SK-N-SH (cell line): ENCODE measurements at regions not wholly inside any gene's neighbourhood (a gene's known extent, or its start where the extent isn't known, plus 50 kb on each side); places are given as distances from the start of the nearest gene placed in this dataset.

Experiments used
- CTCF ChIA-PET: fragments of 300-600, 350-600 bp; formaldehyde crosslinking; extraction: SDS; loops from one replicate; lab custom pipeline; 2021; lab: Yijun Ruan, JAX
- POLR2A ChIA-PET: fragments of 350-600 bp; sonication (Branson Sonifier 250); formaldehyde crosslinking; extraction: SDS; loops from one replicate; lab custom pipeline; 2020; ENCODE audit warnings: antibody characterized with exemption, inconsistent platforms; lab: Yijun Ruan, JAX
- DNase-seq: peaks from one replicate; pipeline ENCODE4 v3.0.0; 2012
- H2AFZ ChIP-seq: fragments of 200-600 bp; sonication (generic); 2 replicates; pipeline ENCODE4 v1.8.1; 2016; ENCODE audit warnings: antibody characterized with exemption, mild to moderate bottlenecking, low read depth
- H3F3A ChIP-seq: fragments of 200-600 bp; sonication (generic); replicated peaks from 2 replicates; pipeline ENCODE3; 2016; ENCODE audit warnings: antibody characterized with exemption, mild to moderate bottlenecking; ENCODE audit not compliant: insufficient read depth
- H3K27ac ChIP-seq, 2 experiments: fragments of 200-500 bp in 1 of 2; fragments of 200-600 bp in 1 of 2; sonication (Bioruptor generic) in 1 of 2; sonication (generic), shearing (Covaris generic) in 1 of 2; 2 replicates each; pipeline versions ENCODE4 v1.5.1 to v1.6.1; 2014 to 2016; ENCODE audit warnings: low read depth in 2 of 2, inconsistent platforms in 1 of 2, low read length in 1 of 2, mild to moderate bottlenecking in 1 of 2, mixed read lengths in 1 of 2
- H3K27me3 ChIP-seq: fragments of 200-600 bp; sonication (generic), shearing (Covaris generic); 2 replicates; pipeline ENCODE4 v1.6.1; 2016; ENCODE audit warnings: mixed run types; ENCODE audit not compliant: insufficient read depth
- H3K36me3 ChIP-seq, 2 experiments: fragments of 200-500 bp in 1 of 2; fragments of 200-600 bp in 1 of 2; sonication (Bioruptor generic) in 1 of 2; sonication (generic) in 1 of 2; replicated peaks in 1 of 2; 2 replicates each; pipeline versions ENCODE3 to v1.5.1; 2014 to 2016; ENCODE audit warnings: low read length in 1 of 2, mild to moderate bottlenecking in 1 of 2; ENCODE audit not compliant: insufficient read depth in 2 of 2, control insufficient read depth in 1 of 2
- H3K4me1 ChIP-seq, 2 experiments: fragments of 200-500 bp in 1 of 2; fragments of 200-600 bp in 1 of 2; sonication (Bioruptor generic) in 1 of 2; sonication (generic), shearing (Covaris generic) in 1 of 2; 2 replicates each; pipeline versions ENCODE4 v1.5.1 to v1.6.1; 2014 to 2016; ENCODE audit warnings: low read depth in 1 of 2, low read length in 1 of 2, mixed run types in 1 of 2; ENCODE audit not compliant: insufficient read depth in 2 of 2, control insufficient read depth in 1 of 2
- H3K4me2 ChIP-seq: fragments of 200-600 bp; sonication (generic), shearing (Covaris generic); 2 replicates; pipeline ENCODE4 v1.6.1; 2017; ENCODE audit warnings: mixed run types
- H3K4me3 ChIP-seq, 2 experiments: fragments of 200-500 bp in 1 of 2; fragments of 200-600 bp in 1 of 2; sonication (Bioruptor generic) in 1 of 2; sonication (generic), shearing (Covaris generic) in 1 of 2; 2 replicates each; pipeline versions ENCODE4 v1.5.1 to v1.8.1; 2014 to 2016; ENCODE audit warnings: low read depth in 2 of 2, inconsistent platforms in 1 of 2, low read length in 1 of 2, mild to moderate bottlenecking in 1 of 2, mixed read lengths in 1 of 2, moderate library complexity in 1 of 2
- H3K79me2 ChIP-seq: fragments of 200-600 bp; sonication (generic); 2 replicates; pipeline ENCODE4 v1.8.1; 2017; ENCODE audit warnings: mild to moderate bottlenecking; ENCODE audit not compliant: insufficient read depth
- H3K9ac ChIP-seq: fragments of 200-600 bp; sonication (generic); 2 replicates; pipeline ENCODE4 v1.6.1; 2017; ENCODE audit warnings: mixed run types
- H3K9me2 ChIP-seq: fragments of 200-600 bp; sonication (generic); 2 replicates; pipeline ENCODE4 v1.6.1; 2017; ENCODE audit warnings: mixed run types
- H3K9me3 ChIP-seq: fragments of 200-600 bp; sonication (generic); 2 replicates; pipeline ENCODE4 v1.6.1; 2017; ENCODE audit warnings: mixed run types, mild to moderate bottlenecking, moderate library complexity
- H4K20me1 ChIP-seq: fragments of 200-600 bp; sonication (generic); 2 replicates; pipeline ENCODE4 v1.6.1; 2017; ENCODE audit warnings: mild to moderate bottlenecking, mixed run types; ENCODE audit not compliant: insufficient read depth
- EP300 ChIP-seq, 2 experiments: IDR thresholded peaks; 2 replicates each; pipeline versions ENCODE4 v1.4.0 to v1.6.1; 2012; ENCODE audit warnings: borderline replicate concordance in 1 of 2, low read depth in 1 of 2, low read length in 1 of 2
- EZH2phosphoT487 ChIP-seq: fragments of 200-600 bp; sonication (generic); IDR thresholded peaks from 2 replicates; pipeline ENCODE4 v1.6.1; 2017; ENCODE audit warnings: low read depth, mixed run types, mild to moderate bottlenecking, antibody characterized with exemption, moderate library complexity, borderline replicate concordance
- FOSL2 ChIP-seq: IDR thresholded peaks from 2 replicates; pipeline ENCODE4 v1.4.0; 2012; ENCODE audit warnings: low read depth, mild to moderate bottlenecking, moderate library complexity, borderline replicate concordance
- GABPA ChIP-seq: IDR thresholded peaks from 2 replicates; pipeline ENCODE4 v1.4.0; 2012; ENCODE audit warnings: low read depth, mild to moderate bottlenecking
- GATA2 ChIP-seq: sonication (generic); formaldehyde crosslinking; IDR thresholded peaks from 2 replicates; pipeline ENCODE4 v1.5.0; 2020; ENCODE audit warnings: mild to moderate bottlenecking, missing genetic modification reagents
- JUND ChIP-seq: IDR thresholded peaks from 2 replicates; pipeline ENCODE4 v1.4.0; 2012
- MXI1 ChIP-seq: IDR thresholded peaks from 2 replicates; pipeline ENCODE4 v1.6.1; 2012; ENCODE audit warnings: mild to moderate bottlenecking, low read depth, low read length, improper control_type of control experiment
- NFIC ChIP-seq: IDR thresholded peaks from 2 replicates; pipeline ENCODE4 v1.4.0; 2012; ENCODE audit warnings: borderline replicate concordance
- NRF1 ChIP-seq: IDR thresholded peaks from 2 replicates; pipeline ENCODE4 v1.6.1; 2012; ENCODE audit warnings: low read depth, mild to moderate bottlenecking, low read length
- PBX3 ChIP-seq: IDR thresholded peaks from 2 replicates; pipeline ENCODE4; 2012
- POLR2AphosphoS5 ChIP-seq: IDR thresholded peaks from 2 replicates; pipeline ENCODE4 v1.6.1; 2012; ENCODE audit warnings: low read depth, low read length
- RAD21 ChIP-seq: IDR thresholded peaks from 2 replicates; pipeline ENCODE4 v1.6.1; 2012; ENCODE audit warnings: mild to moderate bottlenecking, low read length
- RCOR1 ChIP-seq: fragments of 150-350 bp; IDR thresholded peaks from 2 replicates; pipeline ENCODE4 v1.6.1; 2017; ENCODE audit warnings: antibody characterized with exemption, low read length
- RFX5 ChIP-seq: IDR thresholded peaks from 2 replicates; pipeline ENCODE4 v1.6.1; 2012; ENCODE audit warnings: mild to moderate bottlenecking, improper control_type of control experiment, low read length
- RXRA ChIP-seq: IDR thresholded peaks from 2 replicates; pipeline ENCODE4 v1.4.0; 2012; ENCODE audit warnings: low read depth, mild to moderate bottlenecking, borderline replicate concordance
- SMC3 ChIP-seq: IDR thresholded peaks from 2 replicates; pipeline ENCODE4 v1.6.1; 2012; ENCODE audit warnings: low read depth, low read length, improper control_type of control experiment
- USF2 ChIP-seq: fragments of 150-350 bp; IDR thresholded peaks from 2 replicates; pipeline ENCODE4 v1.6.1; 2017; ENCODE audit warnings: antibody characterized with exemption, low read length, low read depth, borderline replicate concordance
- WGBS: methylation state at CpG from one replicate; pipeline ENCODE4 v1.1.6; 2017; ENCODE audit warnings: low lambda C conversion rate; 5-methylcytosine and 5-hydroxymethylcytosine counted together
- TF ChIP-seq, protein P1 (sequence below): IDR thresholded peaks from 2 replicates; pipeline ENCODE4 v1.4.0; 2012; ENCODE audit warnings: low read depth
- TF ChIP-seq, protein P2 (sequence below): fragments of 150-350 bp; IDR thresholded peaks from 2 replicates; pipeline ENCODE4 v1.6.1; 2016; ENCODE audit warnings: mild to moderate bottlenecking, low read depth, low read length
- TF ChIP-seq, protein P3 (sequence below): IDR thresholded peaks from 2 replicates; pipeline ENCODE4 v1.4.0; 2012; ENCODE audit warnings: low read depth, borderline replicate concordance
- TF ChIP-seq, protein P4 (sequence below): fragments of 200-600 bp; sonication (generic); IDR thresholded peaks from 2 replicates; pipeline ENCODE4 v1.6.1; 2017; ENCODE audit warnings: antibody characterized with exemption, mild to moderate bottlenecking, moderate library complexity

DNA sequence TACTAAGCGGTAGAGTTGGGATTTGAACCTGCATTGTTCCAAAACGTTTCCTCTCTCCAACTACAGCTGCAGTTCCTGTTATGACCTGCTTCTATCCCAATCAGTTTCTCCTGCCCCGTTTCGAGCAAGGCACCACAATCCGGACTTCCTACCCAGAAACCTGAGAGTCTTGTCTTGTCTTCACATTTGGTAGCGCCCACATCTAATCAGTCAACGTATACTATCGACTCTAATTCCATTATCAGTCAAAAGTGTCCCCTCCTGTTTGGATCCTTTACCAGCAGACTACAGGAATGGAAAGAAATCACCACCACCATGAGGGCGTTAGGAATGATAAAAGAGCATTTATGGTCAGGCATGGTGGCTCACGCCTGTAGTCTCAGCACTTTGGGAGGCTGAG is 124.6 kb downstream of the AXIN2 start:
- no peak overlapping the region for H2AFZ ChIP-seq
- no peaks in the 10 kb centered on the region for H3K27me3 ChIP-seq
- H3K79me2 ChIP-seq: no peaks in the 10 kb centered on the region
- no peak for TF ChIP-seq SMC3
- TF ChIP-seq, protein P1, sequence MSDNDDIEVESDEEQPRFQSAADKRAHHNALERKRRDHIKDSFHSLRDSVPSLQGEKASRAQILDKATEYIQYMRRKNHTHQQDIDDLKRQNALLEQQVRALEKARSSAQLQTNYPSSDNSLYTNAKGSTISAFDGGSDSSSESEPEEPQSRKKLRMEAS: no peak
- no peak for TF ChIP-seq EZH2phosphoT487
- no peak for TF ChIP-seq JUND
- no peak for TF ChIP-seq NRF1
- TF ChIP-seq MXI1: no peak
- TF ChIP-seq NFIC: no peak
- TF ChIP-seq RAD21: no peak
- TF ChIP-seq, protein P2, sequence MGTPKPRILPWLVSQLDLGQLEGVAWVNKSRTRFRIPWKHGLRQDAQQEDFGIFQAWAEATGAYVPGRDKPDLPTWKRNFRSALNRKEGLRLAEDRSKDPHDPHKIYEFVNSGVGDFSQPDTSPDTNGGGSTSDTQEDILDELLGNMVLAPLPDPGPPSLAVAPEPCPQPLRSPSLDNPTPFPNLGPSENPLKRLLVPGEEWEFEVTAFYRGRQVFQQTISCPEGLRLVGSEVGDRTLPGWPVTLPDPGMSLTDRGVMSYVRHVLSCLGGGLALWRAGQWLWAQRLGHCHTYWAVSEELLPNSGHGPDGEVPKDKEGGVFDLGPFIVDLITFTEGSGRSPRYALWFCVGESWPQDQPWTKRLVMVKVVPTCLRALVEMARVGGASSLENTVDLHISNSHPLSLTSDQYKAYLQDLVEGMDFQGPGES: no peak
- TF ChIP-seq, protein P3, sequence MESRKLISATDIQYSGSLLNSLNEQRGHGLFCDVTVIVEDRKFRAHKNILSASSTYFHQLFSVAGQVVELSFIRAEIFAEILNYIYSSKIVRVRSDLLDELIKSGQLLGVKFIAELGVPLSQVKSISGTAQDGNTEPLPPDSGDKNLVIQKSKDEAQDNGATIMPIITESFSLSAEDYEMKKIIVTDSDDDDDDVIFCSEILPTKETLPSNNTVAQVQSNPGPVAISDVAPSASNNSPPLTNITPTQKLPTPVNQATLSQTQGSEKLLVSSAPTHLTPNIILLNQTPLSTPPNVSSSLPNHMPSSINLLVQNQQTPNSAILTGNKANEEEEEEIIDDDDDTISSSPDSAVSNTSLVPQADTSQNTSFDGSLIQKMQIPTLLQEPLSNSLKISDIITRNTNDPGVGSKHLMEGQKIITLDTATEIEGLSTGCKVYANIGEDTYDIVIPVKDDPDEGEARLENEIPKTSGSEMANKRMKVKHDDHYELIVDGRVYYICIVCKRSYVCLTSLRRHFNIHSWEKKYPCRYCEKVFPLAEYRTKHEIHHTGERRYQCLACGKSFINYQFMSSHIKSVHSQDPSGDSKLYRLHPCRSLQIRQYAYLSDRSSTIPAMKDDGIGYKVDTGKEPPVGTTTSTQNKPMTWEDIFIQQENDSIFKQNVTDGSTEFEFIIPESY: no peak
- no peak for TF ChIP-seq RFX5
- TF ChIP-seq, protein P4, sequence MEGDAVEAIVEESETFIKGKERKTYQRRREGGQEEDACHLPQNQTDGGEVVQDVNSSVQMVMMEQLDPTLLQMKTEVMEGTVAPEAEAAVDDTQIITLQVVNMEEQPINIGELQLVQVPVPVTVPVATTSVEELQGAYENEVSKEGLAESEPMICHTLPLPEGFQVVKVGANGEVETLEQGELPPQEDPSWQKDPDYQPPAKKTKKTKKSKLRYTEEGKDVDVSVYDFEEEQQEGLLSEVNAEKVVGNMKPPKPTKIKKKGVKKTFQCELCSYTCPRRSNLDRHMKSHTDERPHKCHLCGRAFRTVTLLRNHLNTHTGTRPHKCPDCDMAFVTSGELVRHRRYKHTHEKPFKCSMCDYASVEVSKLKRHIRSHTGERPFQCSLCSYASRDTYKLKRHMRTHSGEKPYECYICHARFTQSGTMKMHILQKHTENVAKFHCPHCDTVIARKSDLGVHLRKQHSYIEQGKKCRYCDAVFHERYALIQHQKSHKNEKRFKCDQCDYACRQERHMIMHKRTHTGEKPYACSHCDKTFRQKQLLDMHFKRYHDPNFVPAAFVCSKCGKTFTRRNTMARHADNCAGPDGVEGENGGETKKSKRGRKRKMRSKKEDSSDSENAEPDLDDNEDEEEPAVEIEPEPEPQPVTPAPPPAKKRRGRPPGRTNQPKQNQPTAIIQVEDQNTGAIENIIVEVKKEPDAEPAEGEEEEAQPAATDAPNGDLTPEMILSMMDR: no peak
- no peak for TF ChIP-seq RXRA
- no peak overlapping the region for H3K4me3 ChIP-seq
- H3K9me3 ChIP-seq: no peaks in the 10 kb centered on the region
- H4K20me1 ChIP-seq: no peaks in the 10 kb centered on the region
- POLR2A ChIA-PET: no interaction called here
- 63% methylated on average over 10 of the region's 10 CpGs for WGBS
- H3K27ac ChIP-seq: no peak overlapping the region
- no peaks in the 10 kb centered on the region for H3F3A ChIP-seq
- H3K4me1 ChIP-seq: peaks cover 0 to 6% of the 10 kb centered on the region in 2 experiments; a peak in 1 of 4 replicates
- H3K9me2 ChIP-seq: no peaks in the 10 kb centered on the region
- no peak overlapping the region for H3K4me2 ChIP-seq
- H3K36me3 ChIP-seq: no peaks in the 10 kb centered on the region
- H3K9ac ChIP-seq: no peak overlapping the region
- CTCF ChIA-PET: no interaction called here
- DNase-seq: no peak

DNA sequence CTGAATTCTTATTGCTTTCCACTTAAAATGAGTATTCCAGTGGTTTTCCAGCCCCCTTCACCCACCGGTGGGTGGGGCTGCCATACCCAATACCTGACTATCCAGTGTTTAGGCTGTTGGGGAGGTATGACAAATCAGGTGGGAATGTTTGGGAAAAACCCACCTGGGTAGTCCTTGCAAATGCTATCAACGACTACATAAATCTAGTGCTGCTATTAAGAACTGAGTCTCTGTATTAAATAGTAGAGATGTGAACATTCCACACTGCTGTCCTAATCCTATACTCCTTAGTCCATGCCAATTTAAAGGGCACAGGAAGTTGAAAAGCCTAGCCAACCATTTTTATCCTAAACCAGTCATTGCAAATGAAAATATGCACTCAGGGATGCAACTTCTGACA is 126.6 kb downstream of the AXIN2 start:
- POLR2A ChIA-PET: no interaction called here
- H3K36me3 ChIP-seq: no peaks in the 10 kb centered on the region
- CTCF ChIA-PET: interaction anchor here (0.6 to 1.4 kb wide), 4 partner anchors 14 to 1823 kb away, joined by 3 to 5 read pairs (median 4); no protein-coding TSS in a partner anchor
- H3K27me3 ChIP-seq: no peaks in the 10 kb centered on the region
- peaks cover 0 to 6% of the 10 kb centered on the region in 2 experiments; a peak in 1 of 4 replicates for H3K4me1 ChIP-seq
- H3K4me2 ChIP-seq: no peak overlapping the region
- no peaks in the 10 kb centered on the region for H3K9me2 ChIP-seq
- DNase-seq: no peak
- no peak overlapping the region for H2AFZ ChIP-seq
- H3K27ac ChIP-seq: no peak overlapping the region
- H3K79me2 ChIP-seq: no peaks in the 10 kb centered on the region
- 61% methylated on average over 2 of the region's 2 CpGs for WGBS
- H3K9ac ChIP-seq: no peak overlapping the region
- H3K9me3 ChIP-seq: no peaks in the 10 kb centered on the region
- no peaks in the 10 kb centered on the region for H3F3A ChIP-seq
- H4K20me1 ChIP-seq: no peaks in the 10 kb centered on the region
- no peak overlapping the region for H3K4me3 ChIP-seq
- TF ChIP-seq, protein P2: no peak
- TF ChIP-seq RCOR1 (no peak), PBX3 (no peak), EP300 (IDR thresholded peaks at IDR 0.05; ENCODE audit: borderline replicate concordance in 1 of 2, low read depth in 1 of 2, low read length in 1 of 2) (no peak), GABPA (no peak), FOSL2 (no peak), USF2 (no peak), GATA2 (no peak), POLR2AphosphoS5 (no peak)
